ENCODE measurements at regions not wholly inside any gene's neighbourhood (a gene's known extent, or its start where the extent isn't known, plus 50 kb on each side); places are given as distances from the start of the nearest gene placed in this dataset.

GRCh38 chr9:90393365-90394152 is 249.1 kb downstream of the DIRAS2 start:
- intact Hi-C loops (cut with micrococcal nuclease), result no loop called here
- no peak overlapping the region for H3K4me2 ChIP-seq (replicated peaks; ENCODE audit: extremely low read depth, low read length, poor library complexity, severe bottlenecking)
- no peak overlapping the region for H3K27ac ChIP-seq (ENCODE audit: low read depth in 1 of 2, low read length in 2 of 2)
- H3K4me1 ChIP-seq (ENCODE audit: control insufficient read depth in 1 of 2, insufficient read depth in 2 of 2, low read length in 2 of 2), result no peaks in the 10 kb centered on the region
- Mint-ChIP-seq H3K4me1 (no peaks in the 10 kb centered on the region), H3K9me3 (peaks cover 0 to 3% (median 0%) of the 10 kb centered on the region in 7 donors), H3K4me3 (no peak overlapping the region), H3K27me3 (ENCODE audit: low read depth in 3 of 3) (peaks cover 3 to 7% (median 5%) of the 10 kb centered on the region in 3 donors), H3K27ac (no peak overlapping the region), H3K36me3 (no peaks in the 10 kb centered on the region)
- 99% methylated on average over 6 of the region's 8 CpGs for WGBS (ENCODE audit: insufficient coverage)
- H4K20me1 ChIP-seq (ENCODE audit: insufficient read depth, low read length), result no peaks in the 10 kb centered on the region
- TF ChIP-seq, protein P1, sequence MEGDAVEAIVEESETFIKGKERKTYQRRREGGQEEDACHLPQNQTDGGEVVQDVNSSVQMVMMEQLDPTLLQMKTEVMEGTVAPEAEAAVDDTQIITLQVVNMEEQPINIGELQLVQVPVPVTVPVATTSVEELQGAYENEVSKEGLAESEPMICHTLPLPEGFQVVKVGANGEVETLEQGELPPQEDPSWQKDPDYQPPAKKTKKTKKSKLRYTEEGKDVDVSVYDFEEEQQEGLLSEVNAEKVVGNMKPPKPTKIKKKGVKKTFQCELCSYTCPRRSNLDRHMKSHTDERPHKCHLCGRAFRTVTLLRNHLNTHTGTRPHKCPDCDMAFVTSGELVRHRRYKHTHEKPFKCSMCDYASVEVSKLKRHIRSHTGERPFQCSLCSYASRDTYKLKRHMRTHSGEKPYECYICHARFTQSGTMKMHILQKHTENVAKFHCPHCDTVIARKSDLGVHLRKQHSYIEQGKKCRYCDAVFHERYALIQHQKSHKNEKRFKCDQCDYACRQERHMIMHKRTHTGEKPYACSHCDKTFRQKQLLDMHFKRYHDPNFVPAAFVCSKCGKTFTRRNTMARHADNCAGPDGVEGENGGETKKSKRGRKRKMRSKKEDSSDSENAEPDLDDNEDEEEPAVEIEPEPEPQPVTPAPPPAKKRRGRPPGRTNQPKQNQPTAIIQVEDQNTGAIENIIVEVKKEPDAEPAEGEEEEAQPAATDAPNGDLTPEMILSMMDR (IDR thresholded peaks at IDR 0.05), result no peak
- no peak overlapping the region for H3K9ac ChIP-seq (ENCODE audit: insufficient read depth, low read length, poor library complexity, severe bottlenecking)
- H3K27me3 ChIP-seq (ENCODE audit: control insufficient read depth in 2 of 2, insufficient read depth in 2 of 2, low read length in 2 of 2), result no peaks in the 10 kb centered on the region
- H3K36me3 ChIP-seq (replicated peaks in 1 of 2; ENCODE audit: control insufficient read depth in 1 of 2, insufficient read depth in 2 of 2, low read length in 2 of 2), result no peaks in the 10 kb centered on the region
- no peaks in the 10 kb centered on the region for H3K9me3 ChIP-seq (replicated peaks in 1 of 2; ENCODE audit: control insufficient read depth in 1 of 2, insufficient read depth in 1 of 2, low read length in 2 of 2)
- H3K79me2 ChIP-seq (ENCODE audit: insufficient read depth, low read length), result no peaks in the 10 kb centered on the region
- no peak overlapping the region for H3K4me3 ChIP-seq (replicated peaks in 1 of 3; ENCODE audit: low read depth in 2 of 3, low read length in 3 of 3)
- DNase-seq, result no peak
- no peak overlapping the region for H2AFZ ChIP-seq (ENCODE audit: insufficient read depth, low read depth, low read length, poor library complexity, severe bottlenecking)

GRCh38 chr9:90394871-90395270 is 247.8 kb downstream of the DIRAS2 start:
- H3K36me3 ChIP-seq (replicated peaks in 1 of 2; ENCODE audit: control insufficient read depth in 1 of 2, insufficient read depth in 2 of 2, low read length in 2 of 2), result no peaks in the 10 kb centered on the region
- H3K9me3 ChIP-seq (replicated peaks in 1 of 2; ENCODE audit: control insufficient read depth in 1 of 2, insufficient read depth in 1 of 2, low read length in 2 of 2), result no peaks in the 10 kb centered on the region
- no peaks in the 10 kb centered on the region for H3K27me3 ChIP-seq (ENCODE audit: control insufficient read depth in 2 of 2, insufficient read depth in 2 of 2, low read length in 2 of 2)
- no peak overlapping the region for H2AFZ ChIP-seq (ENCODE audit: insufficient read depth, low read depth, low read length, poor library complexity, severe bottlenecking)
- H3K27ac ChIP-seq (ENCODE audit: low read depth in 1 of 2, low read length in 2 of 2), result no peak overlapping the region
- Mint-ChIP-seq H3K27ac (no peak overlapping the region), H3K4me1 (no peaks in the 10 kb centered on the region), H3K9me3 (peaks cover 0 to 3% (median 2%) of the 10 kb centered on the region in 7 donors), H3K4me3 (no peak overlapping the region), H3K36me3 (no peaks in the 10 kb centered on the region), H3K27me3 (ENCODE audit: low read depth in 3 of 3) (peaks cover 0 to 6% (median 3%) of the 10 kb centered on the region in 3 donors)
- 100% methylated on average over 1 of the region's 3 CpGs for WGBS (ENCODE audit: insufficient coverage)
- DNase-seq, result no peak
- H3K4me3 ChIP-seq (replicated peaks in 1 of 3; ENCODE audit: low read depth in 2 of 3, low read length in 3 of 3), result no peak overlapping the region
- no peak overlapping the region for H3K4me2 ChIP-seq (replicated peaks; ENCODE audit: extremely low read depth, low read length, poor library complexity, severe bottlenecking)
- H3K4me1 ChIP-seq (ENCODE audit: control insufficient read depth in 1 of 2, insufficient read depth in 2 of 2, low read length in 2 of 2), result no peaks in the 10 kb centered on the region
- H3K79me2 ChIP-seq (ENCODE audit: insufficient read depth, low read length), result no peaks in the 10 kb centered on the region
- TF ChIP-seq, protein P1 (IDR thresholded peaks at IDR 0.05), result no peak
- H3K9ac ChIP-seq (ENCODE audit: insufficient read depth, low read length, poor library complexity, severe bottlenecking), result no peak overlapping the region
- no peaks in the 10 kb centered on the region for H4K20me1 ChIP-seq (ENCODE audit: insufficient read depth, low read length)
- intact Hi-C loops (cut with micrococcal nuclease), result no loop called here
